ENCODE measurements at regions not wholly inside any gene's neighbourhood (a gene's known extent, or its start where the extent isn't known, plus 50 kb on each side); places are given as distances from the start of the nearest gene placed in this dataset.
"Not testable (repeated sequence)": the region's sequence is repeated elsewhere in the genome, so short reads cannot be mapped to it uniquely, and the experiment has no call there.

GRCh38 chr13:54132127-54132526 is 1103.5 kb downstream of the OLFM4 start:
- TF ChIP-seq POLR2A (IDR thresholded peaks at IDR 0.05; ENCODE audit: low read depth, low read length); CTCF (IDR thresholded peaks at IDR 0.05; ENCODE audit: extremely low read depth in 1 of 2, insufficient read depth in 1 of 2, low read depth in 1 of 2, low read length in 2 of 2); EZH2 (IDR thresholded peaks at IDR 0.05; ENCODE audit: borderline replicate concordance, low read depth, low read length, severe bottlenecking): not testable (repeated sequence)
